ENCODE measurements at regions not wholly inside any gene's neighbourhood (a gene's known extent, or its start where the extent isn't known, plus 50 kb on each side); places are given as distances from the start of the nearest gene placed in this dataset.

DNA sequence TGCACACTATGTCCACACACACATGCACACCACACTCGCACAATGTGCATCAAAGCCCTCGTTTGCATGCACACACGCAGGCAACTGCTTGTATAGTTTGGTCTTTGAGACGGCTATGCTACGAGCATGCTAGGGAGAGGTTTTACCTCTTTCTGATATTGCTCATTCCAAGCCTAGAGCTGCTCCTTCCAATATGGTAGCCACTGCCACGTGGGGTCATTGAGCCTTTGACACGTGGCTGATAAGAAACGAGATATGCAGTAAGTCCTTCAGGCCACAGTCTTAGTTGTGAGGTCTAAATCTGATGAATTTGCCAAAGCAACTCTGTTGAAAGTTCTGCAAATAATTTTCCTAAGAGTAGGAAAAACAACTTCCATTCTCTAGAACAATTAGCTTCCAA is 204.4 kb downstream of the KLF6 start:
- TF ChIP-seq CTCF (IDR thresholded peaks at IDR 0.05) (no peak), POLR2A (IDR thresholded peaks at IDR 0.05) (no peak), EP300 (IDR thresholded peaks at IDR 0.05) (no peak)
